Chondrocyte (in vitro differentiated cells): ENCODE measurements at regions not wholly inside any gene's neighbourhood (a gene's known extent, or its start where the extent isn't known, plus 50 kb on each side); places are given as distances from the start of the nearest gene placed in this dataset.

Experiments used
- DNase-seq: peaks from one replicate; pipeline ENCODE4 v3.0.0; 2021; ENCODE audit warnings: mixed read lengths, low spot score
- H3K27ac Mint-ChIP-seq: one replicate; pipeline ENCODE4 v1.8.0; 2021; ENCODE audit warnings: mild to moderate bottlenecking, moderate library complexity, mixed read lengths; ENCODE audit not compliant: unreplicated experiment
- H3K27me3 Mint-ChIP-seq: 2 replicates; pipeline ENCODE4 v1.8.0; 2021; ENCODE audit warnings: low read depth, mixed read lengths
- H3K36me3 Mint-ChIP-seq: 2 replicates; pipeline ENCODE4 v1.8.0; 2021; ENCODE audit warnings: low read depth, mixed read lengths
- H3K4me1 Mint-ChIP-seq: 2 replicates; pipeline ENCODE4 v1.8.0; 2021; ENCODE audit warnings: low read depth, mild to moderate bottlenecking, mixed read lengths
- H3K4me3 Mint-ChIP-seq: one replicate; pipeline ENCODE4 v1.8.0; 2021; ENCODE audit warnings: mild to moderate bottlenecking, moderate library complexity, mixed read lengths; ENCODE audit not compliant: unreplicated experiment
- H3K9me3 Mint-ChIP-seq: 2 replicates; pipeline ENCODE4 v1.8.0; 2021; ENCODE audit warnings: low read depth, mixed read lengths
- CTCF ChIP-seq: fragments of 200-600 bp; sonication (generic); IDR thresholded peaks from 2 replicates; pipeline ENCODE4 v1.5.0; 2021; ENCODE audit warnings: antibody characterized with exemption, mild to moderate bottlenecking, moderate library complexity

GRCh38 chr11:80307676-80308075 is 866.8 kb upstream of the TENM4 start:
- H3K4me1 Mint-ChIP-seq, result peaks cover 5% of the 10 kb centered on the region
- H3K9me3 Mint-ChIP-seq, result peaks cover 12% of the 10 kb centered on the region
- no peaks in the 10 kb centered on the region for H3K36me3 Mint-ChIP-seq
- no peaks in the 10 kb centered on the region for H3K27me3 Mint-ChIP-seq
- H3K4me3 Mint-ChIP-seq, result no peak overlapping the region
- no peak for DNase-seq
- TF ChIP-seq CTCF, result no peak
- no peak overlapping the region for H3K27ac Mint-ChIP-seq

GRCh38 chr11:80297858-80298632 is 857.2 kb upstream of the TENM4 start:
- Mint-ChIP-seq H3K4me1 (peaks cover 22% of the 10 kb centered on the region), H3K4me3 (peak overlapping the region; percentile 5), H3K27ac (peak overlapping the region; percentile 91), H3K9me3 (peaks cover 10% of the 10 kb centered on the region), H3K36me3 (no peaks in the 10 kb centered on the region), H3K27me3 (no peaks in the 10 kb centered on the region)
- no peak for TF ChIP-seq CTCF
- DNase-seq, result no peak

DNA sequence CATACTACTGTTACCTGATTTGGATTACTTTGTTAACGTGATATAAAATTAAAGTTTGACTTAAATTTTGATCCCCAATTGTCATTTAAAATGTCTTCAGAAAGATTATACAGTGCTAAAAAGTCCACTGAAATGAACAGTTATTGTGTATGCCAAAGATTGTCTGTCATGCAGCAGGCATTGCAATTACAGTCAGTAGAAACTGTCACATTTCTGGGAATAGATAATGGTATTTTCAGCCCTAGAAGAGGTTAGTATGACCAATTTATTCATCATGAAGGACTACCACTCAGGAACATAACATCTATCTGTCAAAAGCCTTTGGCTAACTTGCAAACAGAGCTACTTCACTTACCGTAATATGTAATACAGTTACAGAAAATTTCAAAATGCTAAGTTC is 852.5 kb upstream of the TENM4 start:
- H3K4me1 Mint-ChIP-seq, result peaks cover 21% of the 10 kb centered on the region
- no peak overlapping the region for H3K4me3 Mint-ChIP-seq
- TF ChIP-seq CTCF, result no peak
- H3K9me3 Mint-ChIP-seq, result peaks cover 8% of the 10 kb centered on the region
- no peaks in the 10 kb centered on the region for H3K36me3 Mint-ChIP-seq
- H3K27ac Mint-ChIP-seq, result no peak overlapping the region
- no peak for DNase-seq
- no peaks in the 10 kb centered on the region for H3K27me3 Mint-ChIP-seq

DNA sequence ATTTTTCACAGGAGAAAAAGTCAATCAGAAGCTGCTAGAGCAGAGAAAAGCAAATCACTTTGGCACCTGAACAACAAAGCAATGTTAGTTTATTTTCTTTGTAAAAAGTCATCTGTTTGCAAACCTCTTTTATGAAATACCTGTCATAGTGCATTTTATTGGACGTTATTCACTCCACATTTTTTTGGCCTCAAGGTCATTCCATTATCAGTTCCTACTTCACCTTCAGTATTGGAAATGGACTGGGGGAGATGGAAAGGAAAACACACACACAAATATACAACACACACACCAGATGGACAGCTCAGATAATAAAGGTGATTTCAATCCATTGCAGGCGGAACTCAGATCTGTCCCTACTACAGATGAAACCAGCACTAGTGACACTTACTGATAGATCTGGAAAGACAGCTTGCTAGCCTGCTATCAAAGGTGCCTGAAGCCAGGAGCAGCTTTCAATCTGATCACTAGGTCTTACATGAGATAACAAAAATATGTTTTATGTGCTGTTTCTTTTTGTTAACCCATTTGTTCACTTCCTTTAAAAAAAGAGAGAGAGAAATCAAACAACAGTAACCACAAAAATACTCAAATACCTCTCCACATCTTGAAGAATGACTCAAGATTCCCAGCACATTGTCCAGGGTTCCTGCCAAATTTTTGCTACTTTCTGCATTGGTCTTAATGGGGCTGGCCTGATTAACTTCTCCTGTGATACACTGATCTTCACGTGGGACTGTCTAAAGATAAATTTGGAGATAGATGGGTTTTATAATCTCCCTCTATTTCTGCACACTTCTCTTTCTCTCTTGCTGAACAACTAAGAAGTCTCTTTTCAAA is 844.3 kb upstream of the TENM4 start:
- H3K9me3 Mint-ChIP-seq, result peaks cover 4% of the 10 kb centered on the region
- no peak for TF ChIP-seq CTCF
- H3K36me3 Mint-ChIP-seq, result no peaks in the 10 kb centered on the region
- peaks cover 8% of the 10 kb centered on the region for H3K27me3 Mint-ChIP-seq
- H3K4me3 Mint-ChIP-seq, result no peak overlapping the region
- peaks cover 13% of the 10 kb centered on the region for H3K4me1 Mint-ChIP-seq
- DNase-seq, result no peak
- no peak overlapping the region for H3K27ac Mint-ChIP-seq

DNA sequence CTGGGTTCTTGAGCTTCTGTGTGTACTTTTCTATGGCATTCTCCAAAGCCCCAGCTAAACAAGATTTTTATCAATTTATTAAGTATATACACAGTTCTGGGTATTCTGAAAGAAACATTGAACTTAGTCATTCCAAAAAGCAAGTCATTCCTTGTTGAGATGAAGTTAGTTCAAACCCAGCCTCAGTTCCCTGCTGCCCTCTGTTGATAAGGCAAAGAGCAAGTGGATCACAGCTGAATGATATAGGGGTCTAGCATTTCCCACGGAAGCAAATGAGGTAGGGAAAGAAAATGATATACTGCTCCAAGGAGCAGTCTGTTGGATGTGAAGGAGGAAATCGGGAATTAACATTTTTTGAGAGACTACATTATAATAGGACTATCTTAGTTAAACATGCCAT is 841.8 kb upstream of the TENM4 start:
- Mint-ChIP-seq H3K4me1 (peaks cover 7% of the 10 kb centered on the region), H3K36me3 (no peaks in the 10 kb centered on the region), H3K27me3 (peaks cover 8% of the 10 kb centered on the region), H3K9me3 (no peaks in the 10 kb centered on the region), H3K4me3 (no peak overlapping the region), H3K27ac (no peak overlapping the region)
- no peak for DNase-seq
- TF ChIP-seq CTCF, result no peak
